T-helper 17 cell (primary cell): ENCODE measurements at regions not wholly inside any gene's neighbourhood (a gene's known extent, or its start where the extent isn't known, plus 50 kb on each side); places are given as distances from the start of the nearest gene placed in this dataset.

Source experiments
- ATAC-seq: fragments of 150-1000 bp; cut with Tn5 transposase; 2 replicates; pipeline ENCODE4 v1.10.0; 2021; ENCODE audit warnings: mild to moderate bottlenecking, moderate library complexity
- DNase-seq, 3 donors: peaks; one replicate each; pipeline versions ENCODE4 v3.0.0 to v3.0.0-alpha.2; 2020 to 2021
- H3K9me3 ChIP-seq: one replicate; pipeline ENCODE4 v1.7.0; 2013; ENCODE audit warnings: low read length, mild to moderate bottlenecking; ENCODE audit not compliant: control insufficient read depth, poor library complexity, severe bottlenecking
- H3K27ac Mint-ChIP-seq: one replicate; pipeline ENCODE4 v1.8.0; 2022; ENCODE audit warnings: mild to moderate bottlenecking, moderate library complexity, mixed read lengths
- H3K27me3 Mint-ChIP-seq: one replicate; pipeline ENCODE4 v1.8.0; 2022; ENCODE audit warnings: mixed read lengths
- H3K36me3 Mint-ChIP-seq: one replicate; pipeline ENCODE4 v1.8.0; 2022; ENCODE audit warnings: low read depth, mixed read lengths
- H3K4me1 Mint-ChIP-seq: one replicate; pipeline ENCODE4 v1.8.0; 2022; ENCODE audit warnings: mild to moderate bottlenecking, mixed read lengths
- H3K4me3 Mint-ChIP-seq: one replicate; pipeline ENCODE4 v1.8.0; 2022; ENCODE audit warnings: mild to moderate bottlenecking, moderate library complexity, mixed read lengths

GRCh38 chr10:75288140-75288711 lies 52.5 kb upstream of the COMTD1 start:
- H3K27ac Mint-ChIP-seq: no peak overlapping the region
- ATAC-seq (no peak), DNase-seq (no peak)
- no peaks in the 10 kb centered on the region for H3K4me1 Mint-ChIP-seq
- H3K4me3 Mint-ChIP-seq: no peak overlapping the region
- peaks cover 62% of the 10 kb centered on the region for H3K27me3 Mint-ChIP-seq
- peaks cover 2% of the 10 kb centered on the region for H3K36me3 Mint-ChIP-seq
- no peaks in the 10 kb centered on the region for H3K9me3 ChIP-seq

DNA sequence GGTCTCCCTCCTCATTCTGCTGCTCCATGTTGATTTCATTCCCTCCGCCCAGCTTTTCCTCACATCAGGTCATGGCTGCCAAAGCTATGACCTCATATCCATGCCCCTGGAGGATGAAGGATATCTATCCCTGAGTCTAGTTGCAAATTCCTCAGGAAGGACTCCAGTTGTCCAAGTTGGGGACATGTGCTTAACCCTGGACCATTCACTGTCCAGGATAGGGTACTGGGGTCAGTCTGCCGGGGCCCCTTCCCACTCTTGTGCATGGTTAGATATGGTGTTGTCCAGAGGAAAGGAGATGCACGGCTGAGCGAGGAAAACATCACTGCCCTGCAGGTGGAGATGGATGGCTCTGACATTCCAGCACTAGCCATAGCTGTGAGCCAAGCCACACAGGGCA lies 51.9 kb upstream of the COMTD1 start:
- DNase-seq (no peak), ATAC-seq (no peak)
- Mint-ChIP-seq H3K27ac (no peak overlapping the region), H3K4me3 (no peak overlapping the region), H3K27me3 (peaks cover 62% of the 10 kb centered on the region), H3K4me1 (no peaks in the 10 kb centered on the region), H3K36me3 (peaks cover 2% of the 10 kb centered on the region)
- no peaks in the 10 kb centered on the region for H3K9me3 ChIP-seq

DNA sequence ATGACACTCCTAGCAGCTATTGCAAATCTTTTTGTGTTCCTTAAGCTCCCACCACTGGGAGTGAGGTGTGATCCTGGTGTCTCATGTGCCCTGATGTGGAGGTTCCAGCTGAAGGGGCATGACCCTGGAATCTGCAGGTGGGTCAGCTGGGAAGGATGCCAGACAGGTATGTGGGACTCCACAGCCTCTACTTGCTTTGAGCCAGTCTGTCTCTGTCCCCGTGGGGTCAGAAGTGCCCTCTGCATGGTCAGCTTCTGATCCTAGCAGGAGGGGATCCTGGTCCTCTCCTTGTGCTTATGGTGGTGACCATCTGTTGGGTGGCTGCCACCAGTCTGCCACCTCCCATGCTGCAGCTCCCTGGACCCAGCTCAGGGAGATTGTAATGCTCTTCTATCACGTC lies 51.1 kb upstream of the COMTD1 start:
- Mint-ChIP-seq H3K27ac (no peak overlapping the region), H3K27me3 (peaks cover 65% of the 10 kb centered on the region), H3K4me1 (no peaks in the 10 kb centered on the region), H3K36me3 (peaks cover 2% of the 10 kb centered on the region), H3K4me3 (no peak overlapping the region)
- ATAC-seq (no peak), DNase-seq (no peak)
- H3K9me3 ChIP-seq: no peaks in the 10 kb centered on the region
